CD4-positive, alpha-beta T cell treated with Interleukin-21 for 1 hour (primary cell): ENCODE measurements at regions not wholly inside any gene's neighbourhood (a gene's known extent, or its start where the extent isn't known, plus 50 kb on each side); places are given as distances from the start of the nearest gene placed in this dataset.
"Not testable (repeated sequence)": the region's sequence is repeated elsewhere in the genome, so short reads cannot be mapped to it uniquely, and the experiment has no call there.

Experiments
- DNase-seq: peaks from one replicate; pipeline ENCODE4 v3.0.0-alpha.2; 2020

GRCh38 chr7:142698429-142698828 is 50.8 kb upstream of the PRSS1 start:
- no peak for DNase-seq

- no peak for DNase-seq
Observed at GRCh38 chr7:142697270-142697669, 52.0 kb upstream of the PRSS1 start.

GRCh38 chr7:142696456-142697179 is 52.7 kb upstream of the PRSS1 start:
- no peak for DNase-seq

- no peak for DNase-seq
Observed at GRCh38 chr7:142693911-142694310, 55.4 kb upstream of the PRSS1 start.

- no peak for DNase-seq
Observed at GRCh38 chr7:142690554-142691182, 58.6 kb upstream of the PRSS1 start.

- DNase-seq = no peak
Observed at GRCh38 chr7:142689439-142690120, 59.7 kb upstream of the PRSS1 start.

- DNase-seq = peak; percentile 25
Observed at GRCh38 chr7:142685877-142686508, 63.3 kb upstream of the PRSS1 start.

GRCh38 chr7:142681314-142682092 is 67.8 kb upstream of the PRSS1 start:
- no peak for DNase-seq

GRCh38 chr7:142671506-142671905 is 77.8 kb upstream of the PRSS1 start:
- no peak for DNase-seq

GRCh38 chr7:142670511-142670910 is 78.8 kb upstream of the PRSS1 start:
- DNase-seq = no peak

- peak; percentile 47 for DNase-seq
Observed at GRCh38 chr7:142669074-142669654, 80.1 kb upstream of the PRSS1 start.

GRCh38 chr7:142668495-142668894 is 80.8 kb upstream of the PRSS1 start:
- DNase-seq = no peak

GRCh38 chr7:142657376-142657775 is 91.9 kb upstream of the PRSS1 start:
- DNase-seq = no peak

- peak; percentile 11 for DNase-seq
Observed at GRCh38 chr7:142654398-142654797, 94.9 kb upstream of the PRSS1 start.

GRCh38 chr7:142647749-142648148 is 101.5 kb upstream of the PRSS1 start:
- DNase-seq = no peak

GRCh38 chr7:142646386-142647140 is 102.7 kb upstream of the PRSS1 start:
- no peak for DNase-seq

- no peak for DNase-seq
Observed at GRCh38 chr7:142645777-142646176, 103.5 kb upstream of the PRSS1 start.

- DNase-seq = no peak
Observed at GRCh38 chr7:142642316-142642715, 107.0 kb upstream of the PRSS1 start.

- not testable (repeated sequence) for DNase-seq
Observed at GRCh38 chr7:142641252-142641651, 108.0 kb upstream of the PRSS1 start.

- no peak for DNase-seq
Observed at GRCh38 chr7:142638581-142638980, 110.7 kb upstream of the PRSS1 start.

- DNase-seq = peak; percentile 17
Observed at GRCh38 chr7:142637240-142637639, 112.0 kb upstream of the PRSS1 start.

GRCh38 chr7:142636751-142637150 is 112.5 kb upstream of the PRSS1 start:
- DNase-seq = peak; percentile 52
